ENCODE measurements at regions not wholly inside any gene's neighbourhood (a gene's known extent, or its start where the extent isn't known, plus 50 kb on each side); places are given as distances from the start of the nearest gene placed in this dataset.

GRCh38 chr10:56771343-56771742 is 410.3 kb upstream of the ZWINT start:
- no peak for DNase-seq

GRCh38 chr10:56763090-56763489 is 402.0 kb upstream of the ZWINT start:
- no peak for DNase-seq

- DNase-seq, result no peak
Measured at GRCh38 chr10:56745490-56745889, 384.4 kb upstream of the ZWINT start.

- no peak for DNase-seq
Measured at GRCh38 chr10:56728349-56728748, 367.3 kb upstream of the ZWINT start.

- no peak for DNase-seq
Measured at GRCh38 chr10:56722912-56723311, 361.9 kb upstream of the ZWINT start.

- no peak for DNase-seq
Measured at GRCh38 chr10:56715262-56715661, 354.2 kb upstream of the ZWINT start.

GRCh38 chr10:56698506-56698905 is 337.4 kb upstream of the ZWINT start:
- DNase-seq, result no peak

GRCh38 chr10:56679578-56679977 is 318.5 kb upstream of the ZWINT start:
- no peak for DNase-seq

- DNase-seq, result no peak
Measured at GRCh38 chr10:56662765-56663447, 301.8 kb upstream of the ZWINT start.

GRCh38 chr10:56653289-56653688 is 292.2 kb upstream of the ZWINT start:
- DNase-seq, result no peak

- no peak for DNase-seq
Measured at GRCh38 chr10:56646329-56647111, 285.5 kb upstream of the ZWINT start.

GRCh38 chr10:56633876-56634452 is 272.9 kb upstream of the ZWINT start:
- DNase-seq, result no peak

- DNase-seq, result no peak
Measured at GRCh38 chr10:56632537-56632936, 271.5 kb upstream of the ZWINT start.

- no peak for DNase-seq
Measured at GRCh38 chr10:56624082-56624481, 263.0 kb upstream of the ZWINT start.

GRCh38 chr10:56623064-56623463 is 262.0 kb upstream of the ZWINT start:
- DNase-seq, result no peak

GRCh38 chr10:56622335-56622973 is 261.4 kb upstream of the ZWINT start:
- DNase-seq, result no peak

- no peak for DNase-seq
Measured at GRCh38 chr10:56606202-56606601, 245.1 kb upstream of the ZWINT start.

- DNase-seq, result no peak
Measured at GRCh38 chr10:56605051-56605450, 244.0 kb upstream of the ZWINT start.

- DNase-seq, result no peak
Measured at GRCh38 chr10:56604624-56605023, 243.6 kb upstream of the ZWINT start.

GRCh38 chr10:56599201-56599600 is 238.1 kb upstream of the ZWINT start:
- no peak for DNase-seq

GRCh38 chr10:56596257-56596656 is 235.2 kb upstream of the ZWINT start:
- DNase-seq, result no peak

- DNase-seq, result no peak
Measured at GRCh38 chr10:56593120-56593519, 232.1 kb upstream of the ZWINT start.

- no peak for DNase-seq
Measured at GRCh38 chr10:56586461-56586891, 225.4 kb upstream of the ZWINT start.

Data from fibroblast of skin of abdomen (primary cell).